Neural crest cell (in vitro differentiated cells): ENCODE measurements at regions not wholly inside any gene's neighbourhood (a gene's known extent, or its start where the extent isn't known, plus 50 kb on each side); places are given as distances from the start of the nearest gene placed in this dataset.
"Not testable (repeated sequence)": the region's sequence is repeated elsewhere in the genome, so short reads cannot be mapped to it uniquely, and the experiment has no call there.

ENCODE experiments used
- DNase-seq: peaks from one replicate; pipeline ENCODE4 v3.0.0; 2021; ENCODE audit warnings: low read depth, mixed read lengths, low spot score
- H3K27ac Mint-ChIP-seq: one replicate; pipeline ENCODE4 v1.8.0; 2021; ENCODE audit warnings: mild to moderate bottlenecking, mixed read lengths; ENCODE audit not compliant: unreplicated experiment
- H3K27me3 Mint-ChIP-seq: 2 replicates; pipeline ENCODE4 v1.8.0; 2021; ENCODE audit warnings: low read depth, mild to moderate bottlenecking, mixed read lengths
- H3K36me3 Mint-ChIP-seq: 2 replicates; pipeline ENCODE4 v1.8.0; 2021; ENCODE audit warnings: low read depth, mild to moderate bottlenecking, mixed read lengths
- H3K4me1 Mint-ChIP-seq: 2 replicates; pipeline ENCODE4 v1.8.0; 2021; ENCODE audit warnings: mixed read lengths
- H3K4me3 Mint-ChIP-seq: one replicate; pipeline ENCODE4 v1.8.0; 2021; ENCODE audit warnings: mild to moderate bottlenecking, mixed read lengths
- H3K9me3 Mint-ChIP-seq: 2 replicates; pipeline ENCODE4 v1.8.0; 2021; ENCODE audit warnings: mixed read lengths
- TF ChIP-seq, protein P1 (sequence below): fragments of 200-600 bp; sonication (generic); conservative IDR thresholded peaks from 2 replicates; pipeline ENCODE4 v1.5.0; 2021; ENCODE audit warnings: antibody characterized with exemption, mild to moderate bottlenecking

DNA sequence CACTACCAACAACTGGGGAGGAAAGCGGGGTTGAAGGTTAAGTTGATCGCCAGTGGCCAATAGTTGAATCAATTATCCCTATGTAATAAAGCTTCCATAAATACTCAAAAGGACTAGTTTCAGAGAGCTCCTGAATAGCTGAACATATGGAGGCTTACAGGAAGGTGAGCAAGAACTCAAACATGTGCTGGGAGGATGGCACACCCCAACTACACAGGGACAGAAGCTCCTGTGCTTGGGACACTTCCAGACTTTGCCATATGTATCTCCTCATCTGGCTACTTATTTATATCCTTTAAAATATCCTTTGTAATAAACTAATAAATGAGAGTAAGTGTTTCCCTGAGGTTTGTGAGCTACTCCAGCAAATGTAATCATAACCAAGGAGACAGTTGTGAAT is 115.7 kb downstream of the HNMT start:
- no peak overlapping the region for H3K4me3 Mint-ChIP-seq
- TF ChIP-seq, protein P1, sequence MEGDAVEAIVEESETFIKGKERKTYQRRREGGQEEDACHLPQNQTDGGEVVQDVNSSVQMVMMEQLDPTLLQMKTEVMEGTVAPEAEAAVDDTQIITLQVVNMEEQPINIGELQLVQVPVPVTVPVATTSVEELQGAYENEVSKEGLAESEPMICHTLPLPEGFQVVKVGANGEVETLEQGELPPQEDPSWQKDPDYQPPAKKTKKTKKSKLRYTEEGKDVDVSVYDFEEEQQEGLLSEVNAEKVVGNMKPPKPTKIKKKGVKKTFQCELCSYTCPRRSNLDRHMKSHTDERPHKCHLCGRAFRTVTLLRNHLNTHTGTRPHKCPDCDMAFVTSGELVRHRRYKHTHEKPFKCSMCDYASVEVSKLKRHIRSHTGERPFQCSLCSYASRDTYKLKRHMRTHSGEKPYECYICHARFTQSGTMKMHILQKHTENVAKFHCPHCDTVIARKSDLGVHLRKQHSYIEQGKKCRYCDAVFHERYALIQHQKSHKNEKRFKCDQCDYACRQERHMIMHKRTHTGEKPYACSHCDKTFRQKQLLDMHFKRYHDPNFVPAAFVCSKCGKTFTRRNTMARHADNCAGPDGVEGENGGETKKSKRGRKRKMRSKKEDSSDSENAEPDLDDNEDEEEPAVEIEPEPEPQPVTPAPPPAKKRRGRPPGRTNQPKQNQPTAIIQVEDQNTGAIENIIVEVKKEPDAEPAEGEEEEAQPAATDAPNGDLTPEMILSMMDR, result no peak

DNA sequence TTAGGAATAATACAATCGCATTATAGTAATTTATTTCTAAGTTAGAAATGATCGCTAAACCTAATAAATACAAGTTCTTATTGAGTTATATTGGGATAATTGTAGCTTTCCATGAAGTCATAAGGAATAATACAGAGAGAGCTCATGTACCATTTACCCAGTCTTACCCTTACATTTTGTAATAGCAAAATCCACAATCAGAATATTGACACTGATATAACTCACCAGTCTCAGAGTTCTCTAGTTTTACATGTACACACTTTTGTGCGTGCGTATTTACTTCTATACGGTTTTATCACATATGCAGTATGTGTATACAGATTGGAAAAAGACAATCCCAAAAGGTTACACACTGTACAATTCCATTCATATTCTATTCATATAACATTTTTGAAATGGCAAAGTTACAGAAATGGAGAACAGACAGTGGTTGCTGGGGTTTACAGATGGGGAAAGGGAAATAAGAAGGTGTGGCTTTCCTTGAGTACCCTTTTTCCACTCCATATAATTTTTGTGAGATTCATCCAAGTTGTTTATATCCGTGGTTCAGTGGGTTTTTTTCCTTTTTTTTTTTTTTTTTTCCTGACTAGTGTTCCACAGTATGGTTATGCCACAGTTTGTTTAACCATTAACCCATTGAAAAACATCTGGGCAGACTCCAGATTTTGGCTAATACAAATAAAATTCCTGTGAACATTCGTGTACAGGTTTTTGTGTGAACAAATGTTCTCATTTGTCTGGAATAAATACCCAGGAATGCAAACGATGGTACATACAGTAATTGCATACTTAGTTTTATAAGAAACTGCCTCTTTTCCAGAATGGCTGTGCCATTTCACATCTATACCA is 117.2 kb downstream of the HNMT start:
- TF ChIP-seq, protein P1, result no peak
- Mint-ChIP-seq H3K27ac (no peak overlapping the region), H3K4me1 (no peaks in the 10 kb centered on the region), H3K27me3 (no peaks in the 10 kb centered on the region), H3K4me3 (no peak overlapping the region), H3K36me3 (no peaks in the 10 kb centered on the region), H3K9me3 (peaks cover 2% of the 10 kb centered on the region)
- DNase-seq, result no peak

More for the DNA sequence above, 115.7 kb downstream of the HNMT start:
- H3K27ac Mint-ChIP-seq, result no peak overlapping the region
- no peak for DNase-seq
- peaks cover 2% of the 10 kb centered on the region for H3K9me3 Mint-ChIP-seq
- H3K27me3 Mint-ChIP-seq, result no peaks in the 10 kb centered on the region
- no peaks in the 10 kb centered on the region for H3K4me1 Mint-ChIP-seq
- H3K36me3 Mint-ChIP-seq, result no peaks in the 10 kb centered on the region

DNA sequence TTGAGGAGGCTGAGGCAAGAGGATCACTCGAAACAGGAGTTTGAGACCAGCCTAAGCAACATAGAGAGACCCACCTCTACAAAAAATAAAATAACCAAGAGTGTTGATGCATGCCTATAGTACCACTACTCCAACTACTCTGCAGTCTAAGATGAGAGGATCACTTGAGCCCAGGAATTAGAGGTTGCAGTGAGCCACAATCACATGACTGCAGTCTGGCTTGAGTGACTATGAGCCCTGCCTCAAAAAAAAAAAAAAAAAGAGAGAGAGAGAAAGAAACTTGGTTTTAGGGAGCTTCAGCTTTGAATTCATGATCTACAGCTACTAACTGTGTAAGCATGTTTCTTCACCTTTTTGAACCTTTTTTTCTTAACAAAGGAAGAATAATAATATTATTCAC is 119.9 kb downstream of the HNMT start:
- no peak overlapping the region for H3K4me3 Mint-ChIP-seq
- TF ChIP-seq, protein P1, result no peak
- H3K27ac Mint-ChIP-seq, result no peak overlapping the region
- DNase-seq, result no peak
- no peaks in the 10 kb centered on the region for H3K4me1 Mint-ChIP-seq
- no peaks in the 10 kb centered on the region for H3K36me3 Mint-ChIP-seq
- H3K27me3 Mint-ChIP-seq, result no peaks in the 10 kb centered on the region
- peaks cover 2% of the 10 kb centered on the region for H3K9me3 Mint-ChIP-seq

DNA sequence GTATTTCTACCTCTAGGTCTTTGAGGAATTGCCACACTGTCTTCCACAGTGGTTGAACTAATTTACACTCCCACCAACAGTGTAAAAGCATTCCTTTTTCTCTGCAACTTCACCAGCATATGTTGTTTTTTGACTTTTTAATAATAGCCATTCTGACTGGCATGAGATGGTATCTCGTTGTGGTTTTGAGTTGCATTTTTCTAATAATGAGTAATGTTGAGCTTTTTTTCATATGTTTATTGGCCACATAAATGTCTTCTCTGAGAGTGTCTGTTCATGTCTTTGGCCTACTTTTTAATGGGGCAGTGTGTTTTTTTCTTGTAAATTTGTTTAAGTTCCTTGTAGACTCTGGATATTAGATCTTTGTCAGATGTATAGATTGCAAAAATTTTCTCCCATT is 121.2 kb downstream of the HNMT start:
- H3K27ac Mint-ChIP-seq, H3K27me3 Mint-ChIP-seq, H3K4me1 Mint-ChIP-seq, DNase-seq, H3K4me3 Mint-ChIP-seq, H3K9me3 Mint-ChIP-seq, H3K36me3 Mint-ChIP-seq: not testable (repeated sequence)

DNA sequence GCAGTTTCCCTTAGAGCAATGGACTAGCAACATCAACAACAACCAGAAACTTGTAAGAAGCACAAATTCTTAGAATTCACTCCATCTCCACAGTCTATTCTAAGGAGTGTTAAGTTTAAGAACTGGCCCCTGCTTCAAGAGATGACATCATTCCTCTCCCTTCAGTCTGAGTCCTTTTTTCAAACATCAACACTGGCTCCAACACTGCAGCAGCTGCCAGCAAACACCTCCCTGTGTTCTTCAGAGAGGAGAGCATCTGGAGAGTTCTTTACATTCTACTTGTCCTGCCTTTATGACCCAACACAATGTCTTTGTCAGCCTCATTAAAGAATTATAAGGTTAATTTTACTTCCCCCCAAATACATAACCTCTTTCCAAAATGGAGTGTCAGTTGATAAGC is 122.3 kb downstream of the HNMT start:
- H3K27me3 Mint-ChIP-seq, result no peaks in the 10 kb centered on the region
- H3K4me1 Mint-ChIP-seq, result no peaks in the 10 kb centered on the region
- TF ChIP-seq, protein P1, result no peak
- H3K4me3 Mint-ChIP-seq, result no peak overlapping the region
- peaks cover 2% of the 10 kb centered on the region for H3K9me3 Mint-ChIP-seq
- H3K27ac Mint-ChIP-seq, result no peak overlapping the region
- no peak for DNase-seq
- no peaks in the 10 kb centered on the region for H3K36me3 Mint-ChIP-seq

DNA sequence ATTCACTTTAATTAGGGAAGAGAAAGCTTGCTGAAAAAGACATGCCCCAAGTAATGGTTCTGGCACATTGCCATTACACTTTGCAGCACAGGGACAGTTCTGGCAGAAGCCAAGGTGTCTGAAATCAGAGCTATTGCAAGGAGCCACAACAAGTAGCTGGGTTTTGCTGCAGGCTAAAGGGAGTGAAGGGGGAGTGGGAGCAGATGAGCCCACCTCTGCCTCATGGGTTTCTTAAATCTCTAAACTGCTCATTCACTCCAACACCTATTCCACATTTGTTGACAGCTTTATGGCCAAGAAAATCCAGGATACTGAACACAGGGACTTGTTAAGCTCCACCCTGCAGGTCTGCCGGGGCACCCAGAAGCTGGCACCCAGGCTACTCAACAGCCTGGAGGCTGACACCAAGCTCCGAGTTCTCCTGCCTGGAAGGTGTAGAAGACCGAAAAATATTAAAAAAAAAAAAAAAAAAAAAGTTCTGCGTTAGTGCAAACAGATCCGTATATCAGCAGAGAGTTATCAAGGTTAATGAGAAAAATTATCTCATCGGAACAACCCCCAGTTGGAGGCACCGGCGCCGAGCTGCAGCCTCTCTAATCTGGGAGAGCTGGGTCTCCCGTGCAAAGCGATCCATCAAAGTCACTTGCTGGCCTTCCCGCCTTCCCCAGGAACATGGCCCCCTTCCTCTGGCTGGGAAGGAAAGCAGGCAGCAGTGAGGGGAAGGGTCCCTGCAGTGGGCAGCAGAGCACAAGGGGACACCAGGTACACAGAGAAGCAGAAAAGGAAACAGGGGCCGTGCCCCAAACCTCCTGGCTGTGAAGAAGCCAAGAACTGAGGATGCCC is 123.7 kb downstream of the HNMT start:
- Mint-ChIP-seq H3K4me1 (no peaks in the 10 kb centered on the region), H3K27ac (no peak overlapping the region), H3K27me3 (no peaks in the 10 kb centered on the region), H3K4me3 (no peak overlapping the region), H3K36me3 (no peaks in the 10 kb centered on the region), H3K9me3 (peaks cover 2% of the 10 kb centered on the region)
- TF ChIP-seq, protein P1, result no peak
- DNase-seq, result no peak
